H9 (cell line): ENCODE measurements at regions not wholly inside any gene's neighbourhood (a gene's known extent, or its start where the extent isn't known, plus 50 kb on each side); places are given as distances from the start of the nearest gene placed in this dataset.

ENCODE experiments used
- DNase-seq: peaks from one replicate; pipeline ENCODE4 v3.0.0-alpha.2; 2017
- H2AFZ ChIP-seq: one replicate; pipeline ENCODE4 v1.6.1; 2013; ENCODE audit warnings: mild to moderate bottlenecking, low read length, control low read depth, moderate library complexity
- H2AK5ac ChIP-seq: 2 replicates; pipeline ENCODE4 v1.6.1; 2013; ENCODE audit warnings: low read length, control low read depth, mixed read lengths; ENCODE audit not compliant: insufficient read length
- H2BK120ac ChIP-seq: one replicate; pipeline ENCODE4 v1.6.1; 2013; ENCODE audit warnings: low read depth, mild to moderate bottlenecking, low read length, control low read depth, inconsistent platforms; ENCODE audit not compliant: poor library complexity, severe bottlenecking
- H2BK12ac ChIP-seq: 2 replicates; pipeline ENCODE4 v1.6.1; 2013; ENCODE audit warnings: low read length, control low read depth, mixed read lengths, low read depth; ENCODE audit not compliant: insufficient read length
- H2BK15ac ChIP-seq: 2 replicates; pipeline ENCODE4 v1.6.1; 2013; ENCODE audit warnings: low read depth, low read length, control low read depth
- H2BK20ac ChIP-seq: one replicate; pipeline ENCODE4 v1.6.1; 2013; ENCODE audit warnings: low read depth, mild to moderate bottlenecking, low read length, control low read depth, inconsistent platforms; ENCODE audit not compliant: poor library complexity, severe bottlenecking
- H2BK5ac ChIP-seq: 2 replicates; pipeline ENCODE4 v1.6.1; 2013; ENCODE audit warnings: low read length, control low read depth, mixed read lengths; ENCODE audit not compliant: insufficient read length
- H3K14ac ChIP-seq: 2 replicates; pipeline ENCODE4 v1.6.1; 2013; ENCODE audit warnings: low read length, control low read depth; ENCODE audit not compliant: insufficient read depth
- H3K18ac ChIP-seq: 2 replicates; pipeline ENCODE4 v1.6.1; 2013; ENCODE audit warnings: low read depth, mild to moderate bottlenecking, mixed read lengths, low read length, control low read depth; ENCODE audit not compliant: insufficient read length
- H3K23ac ChIP-seq: 2 replicates; pipeline ENCODE4 v1.6.1; 2013; ENCODE audit warnings: low read length, control low read depth, mixed read lengths, low read depth; ENCODE audit not compliant: insufficient read length
- H3K23me2 ChIP-seq: 2 replicates; pipeline ENCODE4 v1.6.1; 2013; ENCODE audit warnings: low read depth, mild to moderate bottlenecking, mixed read lengths, low read length, control low read depth; ENCODE audit not compliant: insufficient read length, poor library complexity, severe bottlenecking
- H3K27ac ChIP-seq: 2 replicates; pipeline ENCODE4 v1.5.1; 2013; ENCODE audit warnings: low read length, control low read depth, mixed read lengths, low read depth; ENCODE audit not compliant: insufficient read length
- H3K27me3 ChIP-seq: 2 replicates; pipeline ENCODE4 v1.6.1; 2013; ENCODE audit warnings: low read length, control low read depth, inconsistent platforms; ENCODE audit not compliant: insufficient read depth
- H3K4ac ChIP-seq: 2 replicates; pipeline ENCODE4 v1.6.1; 2013; ENCODE audit warnings: low read depth, mild to moderate bottlenecking, control low read depth, inconsistent platforms, low read length, moderate library complexity
- H3K4me1 ChIP-seq: 2 replicates; pipeline ENCODE4 v1.6.1; 2013; ENCODE audit warnings: low read length, control low read depth, inconsistent platforms; ENCODE audit not compliant: insufficient read depth
- H3K4me2 ChIP-seq: 2 replicates; pipeline ENCODE4 v1.6.1; 2013; ENCODE audit warnings: low read length, control low read depth, mixed read lengths; ENCODE audit not compliant: insufficient read length, insufficient read depth
- H3K56ac ChIP-seq: 2 replicates; pipeline ENCODE4 v1.6.1; 2013; ENCODE audit warnings: low read depth, mild to moderate bottlenecking, mixed read lengths, low read length, control low read depth; ENCODE audit not compliant: insufficient read length
- H3K79me1 ChIP-seq: 2 replicates; pipeline ENCODE4 v1.6.1; 2013; ENCODE audit warnings: low read depth, mild to moderate bottlenecking, moderate library complexity, low read length, control low read depth, inconsistent platforms; ENCODE audit not compliant: insufficient read depth, poor library complexity, severe bottlenecking
- H3K79me2 ChIP-seq: 2 replicates; pipeline ENCODE4 v1.6.1; 2013; ENCODE audit warnings: low read length, control low read depth, inconsistent platforms; ENCODE audit not compliant: insufficient read depth
- H3K9ac ChIP-seq: 2 replicates; pipeline ENCODE4 v1.6.1; 2013; ENCODE audit warnings: low read length, control low read depth, mixed read lengths; ENCODE audit not compliant: insufficient read length; ENCODE audit errors: extremely low read depth
- H3K9me3 ChIP-seq: one replicate; pipeline ENCODE4 v1.6.1; 2013; ENCODE audit warnings: low read depth, low read length, inconsistent platforms; ENCODE audit not compliant: control insufficient read depth
- H3T11ph ChIP-seq: one replicate; pipeline ENCODE4 v1.6.1; 2013; ENCODE audit warnings: mild to moderate bottlenecking, low read length, control low read depth, inconsistent platforms
- H4K20me1 ChIP-seq: one replicate; pipeline ENCODE4 v1.6.1; 2013; ENCODE audit not compliant: control insufficient read depth, insufficient read length, insufficient read depth
- H4K5ac ChIP-seq: 2 replicates; pipeline ENCODE4 v1.6.1; 2013; ENCODE audit warnings: low read depth, mild to moderate bottlenecking, mixed read lengths, low read length, control low read depth; ENCODE audit not compliant: insufficient read length
- H4K8ac ChIP-seq: replicated peaks from 2 replicates; pipeline ENCODE4 v1.6.1; 2013; ENCODE audit warnings: low read length, control low read depth, mixed read lengths, low read depth; ENCODE audit not compliant: insufficient read length
- H4K91ac ChIP-seq: 2 replicates; pipeline ENCODE4 v1.6.1; 2013; ENCODE audit warnings: low read depth, mild to moderate bottlenecking, moderate library complexity, mixed read lengths, low read length, control low read depth; ENCODE audit not compliant: insufficient read length
- H3K27ac Mint-ChIP-seq, 3 experiments: 2 replicates in 2 of 3; 3 replicates in 1 of 3; pipeline ENCODE4 v1.8.0; 2020 to 2021; ENCODE audit warnings: mixed read lengths in 3 of 3, mild to moderate bottlenecking in 1 of 3, moderate library complexity in 1 of 3
- H3K27me3 Mint-ChIP-seq: 2 replicates; pipeline ENCODE4 v1.8.0; 2021; ENCODE audit warnings: low read depth, mild to moderate bottlenecking, moderate library complexity, mixed read lengths
- H3K36me3 Mint-ChIP-seq, 3 experiments: 2 replicates in 2 of 3; 3 replicates in 1 of 3; pipeline ENCODE4 v1.8.0; 2020 to 2021; ENCODE audit warnings: low read depth in 3 of 3, mixed read lengths in 3 of 3; ENCODE audit not compliant: insufficient read depth in 1 of 3
- H3K4me1 Mint-ChIP-seq, 2 experiments: 2 replicates each; pipeline ENCODE4 v1.8.0; 2020; ENCODE audit warnings: mixed read lengths in 2 of 2
- H3K4me3 Mint-ChIP-seq, 2 experiments: 2 replicates in 1 of 2; 3 replicates in 1 of 2; pipeline ENCODE4 v1.8.0; 2020 to 2021; ENCODE audit warnings: mild to moderate bottlenecking in 2 of 2, mixed read lengths in 2 of 2, moderate library complexity in 1 of 2
- H3K9me3 Mint-ChIP-seq, 2 experiments: 2 replicates in 1 of 2; 3 replicates in 1 of 2; pipeline ENCODE4 v1.8.0; 2020; ENCODE audit warnings: mild to moderate bottlenecking in 2 of 2, mixed read lengths in 2 of 2, moderate library complexity in 1 of 2
- TF ChIP-seq, protein P1 (sequence below): fragments of 200-600 bp; sonication (generic); conservative IDR thresholded peaks from 3 replicates; pipeline ENCODE4 v1.8.0; 2021; ENCODE audit warnings: antibody characterized with exemption, mild to moderate bottlenecking

DNA sequence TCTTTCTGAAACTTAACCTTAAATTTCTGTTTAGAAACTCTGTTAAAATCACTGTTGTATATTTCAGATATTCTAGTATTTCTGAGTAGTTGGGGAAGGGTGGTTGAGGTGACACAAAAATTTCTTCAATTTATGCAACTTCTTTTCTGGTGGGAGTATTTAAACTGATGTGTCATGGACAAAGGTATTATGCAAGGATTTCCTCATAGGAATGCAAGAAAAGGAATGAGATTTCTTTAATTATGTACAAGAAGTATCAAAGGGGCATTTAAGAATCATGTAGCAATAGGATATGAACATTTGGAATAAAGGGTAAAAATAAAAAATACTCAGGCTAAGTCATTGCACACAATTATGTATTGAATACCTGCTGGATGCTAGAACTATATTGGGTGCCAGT lies 575.8 kb upstream of the KLF12 start:
- H2BK12ac ChIP-seq: no peak overlapping the region
- no peaks in the 10 kb centered on the region for H3K9me3 ChIP-seq
- H3K56ac ChIP-seq: no peak overlapping the region
- H2BK20ac ChIP-seq: no peak overlapping the region
- H2AK5ac ChIP-seq: no peak overlapping the region
- no peak overlapping the region for H2BK120ac ChIP-seq
- 0 out of 7 replicates have a peak, but pooled peaks cover 0 to 2% (median 0%) of the 10 kb centered on the region in 3 experiments for H3K36me3 Mint-ChIP-seq
- H3K27me3 ChIP-seq: no peaks in the 10 kb centered on the region
- no peak overlapping the region for H4K91ac ChIP-seq
- H2AFZ ChIP-seq: no peak overlapping the region
- H2BK5ac ChIP-seq: no peak overlapping the region
- DNase-seq: no peak
- H3K79me2 ChIP-seq: no peaks in the 10 kb centered on the region; the same call in 1 of the 2 replicates
- no peak overlapping the region for H4K5ac ChIP-seq
- H3K4me3 Mint-ChIP-seq: no peak overlapping the region
- TF ChIP-seq, protein P1, sequence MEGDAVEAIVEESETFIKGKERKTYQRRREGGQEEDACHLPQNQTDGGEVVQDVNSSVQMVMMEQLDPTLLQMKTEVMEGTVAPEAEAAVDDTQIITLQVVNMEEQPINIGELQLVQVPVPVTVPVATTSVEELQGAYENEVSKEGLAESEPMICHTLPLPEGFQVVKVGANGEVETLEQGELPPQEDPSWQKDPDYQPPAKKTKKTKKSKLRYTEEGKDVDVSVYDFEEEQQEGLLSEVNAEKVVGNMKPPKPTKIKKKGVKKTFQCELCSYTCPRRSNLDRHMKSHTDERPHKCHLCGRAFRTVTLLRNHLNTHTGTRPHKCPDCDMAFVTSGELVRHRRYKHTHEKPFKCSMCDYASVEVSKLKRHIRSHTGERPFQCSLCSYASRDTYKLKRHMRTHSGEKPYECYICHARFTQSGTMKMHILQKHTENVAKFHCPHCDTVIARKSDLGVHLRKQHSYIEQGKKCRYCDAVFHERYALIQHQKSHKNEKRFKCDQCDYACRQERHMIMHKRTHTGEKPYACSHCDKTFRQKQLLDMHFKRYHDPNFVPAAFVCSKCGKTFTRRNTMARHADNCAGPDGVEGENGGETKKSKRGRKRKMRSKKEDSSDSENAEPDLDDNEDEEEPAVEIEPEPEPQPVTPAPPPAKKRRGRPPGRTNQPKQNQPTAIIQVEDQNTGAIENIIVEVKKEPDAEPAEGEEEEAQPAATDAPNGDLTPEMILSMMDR: no peak
- H3K14ac ChIP-seq: no peak overlapping the region
- no peak overlapping the region for H3K23ac ChIP-seq
- no peak overlapping the region for H3K4me2 ChIP-seq
- H3K79me1 ChIP-seq: no peaks in the 10 kb centered on the region
- no peak overlapping the region for H2BK15ac ChIP-seq
- H3T11ph ChIP-seq: no peak overlapping the region
- H3K27me3 Mint-ChIP-seq: no peaks in the 10 kb centered on the region
- H3K4ac ChIP-seq: no peak overlapping the region
- peaks cover 0 to 2% of the 10 kb centered on the region in 2 experiments; a peak in 2 of 5 replicates for H3K9me3 Mint-ChIP-seq
- no peak overlapping the region for H3K18ac ChIP-seq
- no peaks in the 10 kb centered on the region for H3K4me1 Mint-ChIP-seq
- H3K27ac Mint-ChIP-seq: no peak overlapping the region
- no peaks in the 10 kb centered on the region for H4K20me1 ChIP-seq
- H3K4me1 ChIP-seq: no peaks in the 10 kb centered on the region
- no peaks in the 10 kb centered on the region for H3K23me2 ChIP-seq
- no peak overlapping the region for H4K8ac ChIP-seq
- H3K27ac ChIP-seq: no peak overlapping the region
- no peak overlapping the region for H3K9ac ChIP-seq
